Tibial nerve (tissue), 3 donors: ENCODE measurements at regions not wholly inside any gene's neighbourhood (a gene's known extent, or its start where the extent isn't known, plus 50 kb on each side); places are given as distances from the start of the nearest gene placed in this dataset.

Experiments used
- CTCF ChIP-seq, 5 experiments: fragments of 200-600 bp in 3 of 5; fragments of 450-650 bp in 2 of 5; sonication (generic) in 3 of 5; IDR thresholded peaks; one replicate each; pipeline ENCODE4 v1.5.1; 2016 to 2019; ENCODE audit warnings: antibody characterized with exemption in 5 of 5, mild to moderate bottlenecking in 3 of 5, moderate library complexity in 2 of 5
- POLR2A ChIP-seq, 2 donors: fragments of 450-650 bp; IDR thresholded peaks; one replicate each; pipeline ENCODE4 v1.6.1; 2017; ENCODE audit warnings: antibody characterized with exemption in 2 of 2, mild to moderate bottlenecking in 2 of 2, moderate library complexity in 2 of 2

GRCh38 chr16:81155769-81156168 lies 59.6 kb upstream of the GCSH start:
- TF ChIP-seq CTCF (IDR thresholded peaks at IDR 0.05) (no peak), POLR2A (IDR thresholded peaks at IDR 0.05) (no peak)
